Skeletal muscle cell (primary cell): ENCODE measurements at regions not wholly inside any gene's neighbourhood (a gene's known extent, or its start where the extent isn't known, plus 50 kb on each side); places are given as distances from the start of the nearest gene placed in this dataset.
A peak's percentile ranks its signal among the peaks of the same experiment; 100 is the strongest.

Source experiments
- DNase-seq: peaks from one replicate; pipeline ENCODE4 v3.0.0-alpha.2; 2010; ENCODE audit warnings: low read depth
- H3K4me3 ChIP-seq: 2 replicates; pipeline ENCODE4 v1.5.1; 2011; ENCODE audit warnings: low read depth, mild to moderate bottlenecking, control low read depth, low read length, moderate library complexity

DNA sequence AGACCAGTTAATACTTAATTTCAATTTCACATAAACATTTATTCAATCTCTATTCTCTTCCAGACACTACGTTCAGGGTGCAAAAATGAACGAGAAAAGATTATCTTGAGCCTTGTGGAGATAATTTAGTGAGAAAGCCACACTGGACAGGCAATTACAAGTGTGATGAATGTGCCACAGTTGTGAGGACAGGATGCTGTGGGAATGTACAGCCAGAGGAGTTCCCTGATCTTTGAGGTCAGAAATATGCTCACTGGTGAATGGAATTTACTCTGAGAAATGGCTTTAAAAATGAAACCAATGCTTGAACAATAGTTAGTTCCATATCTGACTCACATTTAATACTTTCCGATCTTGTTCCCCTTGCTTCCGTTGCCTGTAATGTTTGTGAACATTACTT is 864.8 kb downstream of the GATA3 start:
- no peak for DNase-seq
- H3K4me3 ChIP-seq: no peak overlapping the region

DNA sequence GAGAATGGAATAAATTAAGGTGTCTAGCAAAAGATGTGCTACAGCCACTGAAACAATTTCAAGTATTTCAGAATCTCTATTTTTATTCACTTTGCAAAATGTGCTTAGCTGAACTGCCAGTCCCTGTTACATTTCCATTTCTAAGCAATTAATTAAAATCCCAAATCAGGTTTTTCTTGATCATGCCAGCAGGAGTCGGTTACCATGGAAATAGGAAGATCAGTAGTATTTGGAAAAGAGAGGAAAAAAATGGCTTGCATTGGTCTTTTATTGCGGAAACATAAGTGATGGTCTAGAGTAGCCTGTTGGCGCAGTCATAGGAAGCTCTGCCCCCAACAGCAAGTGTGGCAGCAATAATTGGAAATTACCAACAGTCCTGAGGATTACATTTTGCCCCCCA is 867.1 kb downstream of the GATA3 start:
- H3K4me3 ChIP-seq: no peak overlapping the region
- no peak for DNase-seq

DNA sequence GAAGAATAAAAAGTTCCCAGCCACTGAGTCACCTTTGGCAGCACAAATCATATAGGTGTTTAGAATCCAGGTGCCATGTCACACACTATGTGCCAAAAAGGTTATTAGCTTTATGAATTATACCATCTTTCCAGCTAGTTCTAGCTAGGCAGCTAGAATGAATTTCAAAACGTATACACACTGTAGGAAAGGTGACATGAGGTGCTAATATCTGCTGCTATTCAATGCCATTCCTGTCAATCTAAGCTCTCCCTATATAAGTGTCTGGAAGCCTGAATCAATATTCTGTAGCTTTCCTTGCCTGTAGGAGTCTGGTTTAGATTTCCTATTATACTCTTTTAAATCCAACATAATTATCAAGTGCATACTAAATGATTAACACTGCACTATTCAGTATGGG is 868.6 kb downstream of the GATA3 start:
- no peak for DNase-seq

DNA sequence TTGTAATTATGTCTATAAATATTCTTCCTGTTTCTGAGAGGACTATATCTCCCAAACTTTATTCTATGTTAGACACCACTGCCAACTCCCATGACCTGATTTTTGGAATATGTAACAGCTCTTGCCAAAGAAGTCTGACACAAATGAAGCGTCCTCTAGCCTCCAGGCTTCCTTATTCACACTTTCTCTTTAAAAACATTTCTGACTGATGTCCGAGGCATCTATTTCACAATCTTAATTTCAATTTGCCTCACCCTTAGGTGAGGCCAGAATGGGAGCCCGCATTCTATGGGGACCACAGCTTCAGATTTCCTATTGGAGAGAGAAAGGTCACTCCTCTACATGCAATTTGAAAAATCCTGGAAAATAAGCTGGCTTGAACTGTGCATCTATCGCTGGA is 873.2 kb downstream of the GATA3 start:
- DNase-seq: no peak
- H3K4me3 ChIP-seq: no peak overlapping the region

More for the DNA sequence above, 868.6 kb downstream of the GATA3 start:
- no peak overlapping the region for H3K4me3 ChIP-seq

DNA sequence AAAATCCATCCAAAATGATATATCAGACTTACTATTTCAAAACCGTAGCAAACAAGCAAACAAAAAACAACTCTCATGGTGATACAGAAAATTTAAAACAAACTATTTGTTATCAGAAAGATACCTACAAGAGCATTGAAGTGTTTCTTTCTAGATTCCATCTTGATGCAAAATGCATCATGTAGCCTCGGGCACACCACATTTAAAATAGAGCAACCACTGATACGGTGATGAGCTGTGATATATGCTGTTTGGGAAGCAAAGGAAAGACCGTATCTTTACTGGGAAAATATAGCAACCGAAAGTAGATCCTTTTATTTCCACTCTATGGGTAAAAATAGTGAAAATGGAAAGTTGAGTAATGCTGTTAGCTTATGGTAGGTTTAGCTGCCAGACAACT is 892.0 kb downstream of the GATA3 start:
- no peak for DNase-seq
- no peak overlapping the region for H3K4me3 ChIP-seq

DNA sequence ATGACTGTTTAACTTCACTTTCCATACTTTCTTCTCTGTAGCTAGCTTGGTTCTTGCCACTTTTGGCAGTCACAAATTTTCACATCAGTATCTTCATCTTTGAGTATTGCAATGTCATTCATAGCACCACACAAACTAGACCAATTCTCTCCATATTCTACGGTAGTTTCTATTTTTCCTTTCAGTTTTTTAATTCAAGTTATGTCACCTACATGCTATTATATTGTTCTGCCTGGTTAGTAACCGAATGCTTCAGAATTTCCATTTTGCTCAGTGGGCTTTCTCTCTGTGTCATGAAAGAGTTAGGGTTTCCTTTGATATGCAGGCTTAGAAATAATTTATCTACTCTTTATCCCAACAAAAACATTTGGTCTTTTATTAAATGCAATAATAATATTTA is 896.5 kb downstream of the GATA3 start:
- DNase-seq: no peak
- no peak overlapping the region for H3K4me3 ChIP-seq

DNA sequence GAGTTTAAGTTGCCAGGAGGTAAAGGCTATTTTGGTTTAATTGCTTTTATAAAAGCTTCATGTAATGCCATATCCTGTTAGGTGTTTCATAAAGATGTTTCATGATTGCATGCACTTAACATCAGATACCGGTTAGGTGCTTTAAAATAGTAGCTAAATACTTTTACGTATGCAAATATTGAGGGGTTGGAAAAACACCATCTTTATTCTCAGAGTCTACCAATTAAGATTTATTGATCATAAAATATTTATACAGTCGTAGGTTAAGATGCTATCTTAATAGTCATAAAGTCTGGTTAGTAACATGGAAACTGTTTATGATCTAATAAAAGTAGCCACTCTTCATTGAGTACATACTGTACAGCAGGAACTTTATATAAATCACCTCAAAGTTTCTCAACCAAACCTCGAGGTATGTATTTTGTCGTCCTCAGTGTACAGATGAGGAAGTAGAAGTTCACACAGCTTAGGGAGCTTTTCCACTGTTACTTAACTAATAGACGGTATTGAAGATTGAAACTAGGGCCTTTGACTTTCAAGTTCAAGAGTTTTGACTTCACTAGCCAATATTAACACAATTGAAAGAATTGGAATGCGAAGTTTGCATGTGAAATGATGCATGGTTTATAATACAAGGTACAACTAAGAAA is 897.1 kb downstream of the GATA3 start:
- no peak for DNase-seq
- no peak overlapping the region for H3K4me3 ChIP-seq

DNA sequence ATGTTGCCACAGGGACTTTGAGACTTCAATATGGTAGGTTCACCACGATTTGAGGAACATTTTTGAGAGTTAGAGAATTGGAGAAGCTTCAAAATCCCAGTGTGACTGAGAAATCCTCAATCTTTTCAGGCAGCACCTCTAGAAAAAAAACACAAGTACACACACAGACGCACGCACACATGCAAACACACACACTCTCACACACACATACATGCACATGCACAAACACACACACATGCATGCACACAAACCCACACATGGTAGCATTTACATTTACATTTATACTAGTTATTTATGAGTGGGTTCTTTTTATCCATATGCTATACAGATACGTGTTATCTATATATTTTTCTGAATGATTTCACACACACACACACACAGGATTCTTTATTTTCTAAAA is 901.9 kb downstream of the GATA3 start:
- no peak for DNase-seq
- H3K4me3 ChIP-seq: no peak overlapping the region

DNA sequence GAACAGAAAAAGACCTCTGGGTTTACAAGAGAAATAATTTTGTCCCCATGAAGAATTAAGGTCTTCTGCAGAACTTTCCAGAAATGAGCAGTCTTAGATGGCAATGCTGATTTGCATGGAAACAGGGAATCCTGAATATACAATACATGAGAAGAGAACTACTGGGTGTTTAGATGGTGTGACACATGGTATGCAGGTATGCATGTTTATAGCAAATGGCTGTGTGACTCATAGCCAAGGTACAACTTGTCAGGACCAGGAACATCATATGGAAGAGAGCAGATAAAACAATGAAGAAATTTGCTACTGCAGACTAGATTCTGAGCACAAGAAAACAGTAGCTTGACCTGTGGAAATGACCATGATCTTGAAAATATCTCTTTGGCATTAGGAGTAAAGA is 907.8 kb downstream of the GATA3 start:
- DNase-seq: no peak
- H3K4me3 ChIP-seq: no peak overlapping the region

DNA sequence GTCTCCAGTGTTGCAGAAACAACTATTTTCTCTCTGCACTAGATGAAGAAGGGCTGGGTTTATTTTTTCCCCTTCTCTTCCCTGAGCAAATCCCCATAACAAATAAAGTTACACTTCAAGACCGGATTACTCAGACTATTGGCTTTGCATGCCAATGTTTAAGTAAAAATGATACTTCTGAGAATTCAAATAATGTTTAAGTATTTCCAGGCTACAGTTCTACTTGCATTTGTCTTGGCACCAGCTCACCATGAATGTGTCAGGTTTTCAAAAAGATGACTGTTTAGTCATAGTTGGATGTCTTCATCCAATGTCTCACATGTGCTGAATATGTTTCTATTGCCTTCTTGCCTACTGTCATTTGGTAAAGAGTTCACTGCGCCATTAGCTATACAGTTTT is 912.6 kb downstream of the GATA3 start:
- DNase-seq: peak; percentile 20
- no peak overlapping the region for H3K4me3 ChIP-seq

DNA sequence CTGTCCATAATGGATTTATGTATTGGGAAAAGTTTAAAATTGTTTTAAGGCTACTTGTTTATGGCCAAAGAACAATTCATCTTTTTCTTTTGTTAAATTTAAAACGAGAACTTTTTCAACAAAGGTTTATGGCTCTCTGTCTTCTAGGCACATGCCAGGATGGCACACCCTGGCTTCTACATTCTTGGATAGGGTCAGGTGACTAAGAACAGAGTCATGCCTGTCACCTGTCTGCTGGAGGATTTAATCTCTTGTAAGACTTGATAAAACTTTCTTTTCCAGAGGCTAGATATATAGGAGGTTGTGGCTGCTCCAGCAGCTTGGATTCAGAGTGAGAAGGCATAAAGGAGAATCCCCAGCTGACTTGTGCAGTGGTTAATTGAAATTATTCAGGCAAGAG is 915.4 kb downstream of the GATA3 start:
- H3K4me3 ChIP-seq: no peak overlapping the region
- no peak for DNase-seq

DNA sequence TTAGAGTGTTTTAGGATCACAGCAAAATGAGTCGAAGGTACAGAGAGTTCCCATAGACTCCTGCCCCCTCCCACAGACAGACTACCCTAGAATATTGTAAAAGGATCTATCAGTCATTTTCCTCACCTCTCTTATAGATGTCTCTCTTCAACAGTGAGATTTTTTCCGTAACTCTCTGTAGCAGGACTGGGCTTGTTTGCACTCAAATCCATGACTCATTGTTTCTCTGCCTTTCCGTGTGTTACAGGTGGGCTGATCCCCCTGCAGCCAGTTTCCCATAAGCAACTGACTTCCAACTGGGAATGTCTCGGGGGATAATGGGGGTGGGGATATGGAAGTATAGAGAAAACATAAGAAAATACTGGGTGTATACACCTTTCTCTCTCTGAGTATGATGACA is 921.0 kb downstream of the GATA3 start:
- DNase-seq: no peak
- no peak overlapping the region for H3K4me3 ChIP-seq

DNA sequence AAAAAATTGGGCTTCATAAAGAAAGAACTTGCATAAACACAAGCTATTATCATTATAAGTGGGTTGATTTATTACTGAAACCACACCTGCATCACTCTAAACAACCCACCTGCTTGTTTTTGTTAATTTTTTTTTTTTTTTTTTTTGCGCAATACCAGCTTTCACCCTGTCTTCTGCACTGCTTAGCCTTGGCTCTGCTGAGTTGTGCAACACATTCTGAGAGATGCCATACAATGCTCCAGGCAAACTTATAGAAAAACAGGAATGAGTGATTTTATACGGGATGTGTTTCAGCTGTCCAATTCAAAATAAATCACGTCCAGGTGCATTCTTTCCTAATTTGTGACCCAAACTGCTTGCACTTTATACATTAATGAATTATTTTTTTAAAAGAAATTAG is 923.6 kb downstream of the GATA3 start:
- no peak overlapping the region for H3K4me3 ChIP-seq
- DNase-seq: no peak

DNA sequence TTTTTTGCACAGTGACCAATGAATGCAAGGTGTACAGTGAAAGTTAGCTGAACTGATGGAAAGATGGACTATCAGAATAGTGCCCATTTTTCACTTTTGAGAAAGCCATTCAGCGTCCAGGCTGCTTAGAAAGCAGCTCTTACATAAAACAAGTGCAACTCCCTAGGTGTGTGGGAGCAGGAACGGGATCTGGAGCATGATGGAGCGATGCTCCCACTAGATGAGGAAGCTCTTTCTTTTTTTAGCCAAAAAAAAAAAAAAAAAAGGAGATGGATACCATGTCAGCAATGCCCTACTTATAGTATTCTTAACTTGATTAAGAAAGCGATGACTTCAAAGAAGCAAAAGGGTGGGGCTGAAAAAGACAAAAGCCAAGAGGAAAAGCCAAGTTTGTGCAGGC is 925.5 kb downstream of the GATA3 start:
- H3K4me3 ChIP-seq: no peak overlapping the region
- no peak for DNase-seq

DNA sequence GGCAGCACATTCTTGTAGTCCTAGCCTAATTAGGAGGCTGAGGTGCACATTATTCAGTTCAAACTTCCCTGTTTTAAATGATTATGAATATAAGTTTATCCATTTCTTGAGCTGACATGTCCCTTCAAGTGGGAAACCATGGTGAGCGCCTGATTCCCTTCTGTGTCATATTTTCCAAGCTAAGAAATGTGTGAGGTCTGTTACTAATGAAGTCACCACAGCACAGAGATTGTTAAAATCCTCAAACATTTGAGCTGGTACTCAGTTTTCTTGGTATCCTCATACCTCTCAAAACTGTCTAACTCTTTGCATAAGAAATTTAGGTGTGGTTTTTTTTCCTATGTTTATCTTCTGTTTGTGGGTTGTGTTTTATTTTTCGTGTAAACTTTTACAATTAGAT is 926.8 kb downstream of the GATA3 start:
- H3K4me3 ChIP-seq: no peak overlapping the region
- no peak for DNase-seq

DNA sequence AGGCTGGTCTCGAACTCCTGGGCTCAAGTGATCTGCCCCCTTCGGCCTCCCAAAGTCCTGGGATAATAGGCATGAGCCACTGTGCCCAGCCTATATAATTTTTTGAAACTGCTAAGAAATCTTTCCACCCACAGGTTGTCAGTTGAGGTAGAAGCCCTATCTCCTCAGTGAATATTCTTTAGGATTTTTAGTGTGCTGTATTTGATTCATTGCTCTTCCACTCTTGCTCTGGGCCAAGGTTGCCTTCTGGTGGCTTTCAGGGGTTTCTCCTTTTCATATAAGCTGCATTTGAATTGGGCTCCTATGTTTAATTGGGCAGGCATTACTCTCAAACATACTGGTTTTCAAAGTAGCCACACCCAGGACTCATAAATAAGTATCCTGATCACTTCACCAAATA is 931.2 kb downstream of the GATA3 start:
- no peak overlapping the region for H3K4me3 ChIP-seq

DNA sequence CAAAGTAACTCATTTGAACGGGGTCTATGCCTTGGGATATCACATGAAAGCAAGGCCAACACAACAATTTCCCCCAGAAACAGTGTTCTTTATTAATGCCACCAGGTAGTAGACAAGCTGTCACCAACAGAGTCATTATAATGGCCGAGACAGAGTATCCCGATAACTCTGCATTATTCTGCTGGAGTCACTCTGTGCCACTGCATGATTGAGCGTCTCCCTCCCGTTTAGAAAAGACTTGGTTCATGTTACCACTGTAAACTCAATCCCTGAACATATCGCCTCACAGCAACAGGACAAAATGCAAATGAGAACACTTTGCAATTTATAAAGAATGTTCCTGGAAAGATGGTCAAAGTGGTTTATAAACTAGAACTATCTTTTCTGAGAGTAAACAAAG is 932.5 kb downstream of the GATA3 start:
- no peak for DNase-seq
- H3K4me3 ChIP-seq: no peak overlapping the region

More for the DNA sequence above, 931.2 kb downstream of the GATA3 start:
- no peak for DNase-seq

DNA sequence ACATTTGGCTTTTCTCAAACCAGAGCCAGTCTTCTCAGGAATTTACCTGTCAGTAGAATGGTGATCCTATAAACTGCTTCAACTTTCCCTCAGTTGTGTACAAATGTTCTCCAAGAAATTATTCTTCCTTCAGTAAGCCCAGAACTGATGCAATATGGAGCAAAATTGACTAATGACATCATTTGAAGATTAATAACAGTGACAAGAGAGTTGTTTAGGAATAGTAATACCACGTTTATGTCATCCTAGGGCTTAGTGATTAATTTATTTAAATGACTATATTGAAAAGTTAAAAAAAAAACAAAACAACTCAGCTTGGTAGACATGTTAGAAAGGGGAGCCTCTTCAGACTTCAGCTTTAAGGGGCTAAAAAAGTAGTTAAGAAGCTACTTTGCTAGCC is 933.2 kb downstream of the GATA3 start:
- no peak for DNase-seq
- H3K4me3 ChIP-seq: no peak overlapping the region

DNA sequence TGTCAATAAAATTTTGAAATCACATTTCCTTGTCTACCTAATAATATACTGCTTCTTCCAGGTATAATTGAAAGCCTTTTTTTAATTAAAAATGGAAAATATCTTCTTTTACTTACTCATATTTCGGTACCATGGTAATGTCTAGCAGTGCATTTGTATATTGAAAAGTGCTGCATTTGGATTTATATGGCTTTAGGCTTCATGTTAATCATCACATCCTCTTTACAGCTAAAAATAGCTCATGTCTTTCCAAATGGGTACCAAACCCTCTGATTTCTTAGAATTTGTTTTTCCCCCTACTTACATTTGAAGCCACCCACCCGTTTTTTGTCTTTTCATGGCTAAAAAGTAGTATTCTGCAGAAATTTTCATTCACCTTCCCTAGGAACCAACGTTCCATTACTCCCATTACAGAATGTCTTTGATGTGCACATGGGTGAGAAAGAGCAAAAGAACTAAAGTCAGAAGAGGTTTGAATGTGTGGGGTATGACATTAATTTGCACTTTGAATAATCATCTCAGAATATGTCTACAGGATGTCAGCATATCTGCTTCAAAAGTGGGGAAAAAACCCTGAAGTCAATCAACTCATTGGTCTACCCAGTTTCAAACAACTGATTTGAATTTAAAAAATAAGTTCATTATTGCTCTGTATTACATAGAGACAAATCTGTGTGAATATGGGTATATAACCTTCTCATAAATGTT is 935.9 kb downstream of the GATA3 start:
- no peak overlapping the region for H3K4me3 ChIP-seq
- DNase-seq: no peak

DNA sequence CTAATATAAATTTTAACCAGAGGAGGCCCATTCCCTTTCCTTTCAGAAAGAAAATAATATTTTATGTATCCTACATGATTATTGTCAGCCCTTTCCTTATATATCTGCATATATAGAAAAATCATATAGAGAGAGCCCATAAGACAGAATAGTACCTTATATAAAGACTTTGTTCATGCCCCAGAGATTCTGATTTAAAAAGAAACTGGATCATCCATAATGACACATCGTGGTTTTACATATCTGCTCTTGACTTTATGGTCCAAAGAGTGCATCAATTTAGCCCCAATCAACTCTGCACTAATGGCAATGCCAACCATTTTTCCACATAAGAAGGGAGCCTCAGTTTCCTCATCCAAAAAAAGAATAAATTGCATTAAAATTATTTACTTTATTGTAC is 937.5 kb downstream of the GATA3 start:
- H3K4me3 ChIP-seq: no peak overlapping the region
- no peak for DNase-seq

DNA sequence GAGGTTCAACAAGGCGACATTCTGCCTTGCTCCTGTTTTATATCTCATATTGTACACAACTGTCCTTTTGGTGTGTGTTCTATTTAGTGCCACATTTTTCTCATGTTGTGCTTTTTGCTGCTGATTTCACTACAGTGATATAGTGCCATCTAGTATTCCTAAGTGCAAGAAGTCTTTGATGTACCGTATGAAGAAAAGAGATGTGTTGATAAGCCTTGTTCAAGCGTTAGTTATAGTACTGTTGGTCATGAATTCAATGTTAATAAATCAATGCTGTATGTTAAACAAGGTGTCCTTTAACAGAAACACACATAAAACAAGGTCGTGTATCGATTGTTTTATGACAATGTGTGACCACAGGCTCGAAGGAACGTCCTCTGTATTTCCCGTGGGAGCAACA is 939.4 kb downstream of the GATA3 start:
- no peak for DNase-seq

More for the DNA sequence above, 939.4 kb downstream of the GATA3 start:
- no peak overlapping the region for H3K4me3 ChIP-seq
